ENCODE measurements at regions not wholly inside any gene's neighbourhood (a gene's known extent, or its start where the extent isn't known, plus 50 kb on each side); places are given as distances from the start of the nearest gene placed in this dataset.

GRCh38 chr1:60984062-60984799, 98.1 kb upstream of the NFIA start:
- DNase-seq: peak; percentile 53

GRCh38 chr1:60983701-60984061, 98.7 kb upstream of the NFIA start:
- DNase-seq: no peak

GRCh38 chr1:60982539-60982938, 99.8 kb upstream of the NFIA start:
- no peak for DNase-seq

GRCh38 chr1:60981357-60981756, 101.0 kb upstream of the NFIA start:
- DNase-seq: no peak

DNA sequence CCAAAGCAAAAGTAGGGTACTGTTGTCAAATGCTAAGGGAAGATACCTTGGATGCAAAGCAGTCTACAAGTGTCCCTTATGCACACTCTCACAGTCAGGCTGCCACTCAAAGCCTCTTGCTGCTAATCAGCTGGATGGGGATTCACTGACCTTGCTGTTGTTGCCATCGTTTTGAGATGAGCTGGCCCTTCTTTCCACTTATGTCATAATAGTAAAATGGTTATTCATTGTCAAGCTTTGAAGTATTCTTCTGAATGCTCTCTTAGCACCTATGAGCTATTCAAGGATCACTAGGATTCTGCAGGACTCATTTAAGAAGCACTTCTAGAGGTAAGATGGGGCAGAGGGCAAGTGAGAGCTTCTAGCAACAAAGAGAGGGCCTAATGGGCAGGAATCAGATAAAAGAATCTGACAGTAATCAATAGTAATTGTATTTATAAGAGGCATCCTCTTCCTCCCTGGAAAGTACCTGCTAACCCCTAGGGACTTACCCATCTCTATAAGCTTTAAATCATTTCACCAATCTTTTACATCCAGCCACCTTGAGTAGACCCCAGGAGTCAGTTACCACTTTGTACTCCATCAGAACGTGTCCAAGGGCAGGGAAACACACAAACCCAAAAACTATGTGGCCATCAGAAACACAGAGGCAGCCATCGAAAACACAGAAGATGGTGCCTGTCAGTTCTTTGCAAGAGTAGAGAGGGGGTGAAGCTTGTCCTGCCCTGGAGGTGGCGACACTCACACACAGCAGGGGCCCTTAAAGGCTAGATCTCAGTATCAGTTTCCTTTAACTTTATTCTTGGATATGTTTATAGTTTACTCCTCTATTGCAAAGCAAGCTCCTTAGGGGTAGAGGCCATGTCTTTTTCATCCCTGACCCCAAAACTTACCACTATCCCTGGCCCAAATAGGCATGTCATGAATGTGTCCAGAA, 103.7 kb upstream of the NFIA start:
- peak; percentile 46 for DNase-seq

- no peak for DNase-seq
Measured at GRCh38 chr1:60977661-60978060, 104.7 kb upstream of the NFIA start.

DNA sequence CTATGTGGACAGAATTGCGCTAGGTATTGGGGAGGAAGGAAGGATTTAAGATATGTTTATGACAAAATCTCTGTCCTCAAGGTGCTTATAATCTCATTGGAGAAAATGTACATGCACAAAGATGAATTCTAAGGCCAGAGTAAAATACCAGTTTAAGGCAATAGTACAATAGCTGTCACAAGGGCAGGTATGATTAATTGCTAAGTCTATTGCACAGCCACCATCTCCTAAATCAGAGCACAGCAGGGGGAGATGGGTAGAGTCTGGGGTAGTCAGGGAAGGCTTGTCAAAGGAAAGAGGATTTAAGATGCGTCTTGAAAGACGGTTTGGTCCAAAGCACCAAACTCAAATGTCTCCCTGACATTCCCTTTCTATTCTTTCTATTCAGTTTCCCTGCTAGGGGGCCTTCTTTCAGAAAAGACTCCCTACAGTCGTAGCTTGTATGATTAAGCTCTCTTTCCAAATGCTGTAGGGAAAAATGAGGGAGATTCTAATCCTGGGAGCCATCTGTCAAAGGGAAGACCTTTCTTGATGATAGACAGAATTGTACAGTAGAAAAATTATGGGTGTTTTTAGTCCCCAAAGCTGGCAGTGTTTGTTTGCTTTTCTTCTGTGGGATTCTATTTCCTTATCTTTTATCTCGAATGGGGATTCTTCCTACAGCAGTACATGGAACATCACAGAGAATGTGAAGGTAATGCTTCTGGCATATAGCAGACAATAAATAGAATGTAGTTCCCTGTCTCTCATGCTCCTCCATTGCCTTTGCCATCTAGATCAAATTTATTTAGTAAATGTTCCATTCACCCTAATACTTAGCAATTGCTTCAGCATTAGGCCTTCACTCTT, 107.6 kb upstream of the NFIA start:
- no peak for DNase-seq

- DNase-seq: no peak
Measured at GRCh38 chr1:60973668-60974067, 108.7 kb upstream of the NFIA start.

GRCh38 chr1:60972841-60973364, 109.5 kb upstream of the NFIA start:
- peak; percentile 83 for DNase-seq

DNA sequence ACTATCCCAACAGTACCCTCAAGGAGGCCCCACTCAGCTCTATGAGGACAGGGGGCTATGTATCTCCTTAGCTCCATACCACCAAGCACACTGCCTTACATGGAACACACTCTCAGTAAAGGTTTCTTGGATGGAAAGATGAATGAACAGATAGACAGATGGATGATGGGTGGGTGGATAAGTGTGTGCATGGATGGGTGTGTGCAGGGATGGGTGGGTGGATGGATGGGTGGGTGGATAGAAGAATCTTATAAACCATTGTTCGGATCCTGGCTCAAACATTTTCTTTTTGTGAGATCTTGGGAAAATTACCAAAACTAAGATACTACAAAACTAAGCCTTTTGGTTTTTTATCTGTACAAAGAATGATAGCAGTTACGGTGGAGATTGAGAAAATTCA, 111.0 kb upstream of the NFIA start:
- DNase-seq: no peak

DNA sequence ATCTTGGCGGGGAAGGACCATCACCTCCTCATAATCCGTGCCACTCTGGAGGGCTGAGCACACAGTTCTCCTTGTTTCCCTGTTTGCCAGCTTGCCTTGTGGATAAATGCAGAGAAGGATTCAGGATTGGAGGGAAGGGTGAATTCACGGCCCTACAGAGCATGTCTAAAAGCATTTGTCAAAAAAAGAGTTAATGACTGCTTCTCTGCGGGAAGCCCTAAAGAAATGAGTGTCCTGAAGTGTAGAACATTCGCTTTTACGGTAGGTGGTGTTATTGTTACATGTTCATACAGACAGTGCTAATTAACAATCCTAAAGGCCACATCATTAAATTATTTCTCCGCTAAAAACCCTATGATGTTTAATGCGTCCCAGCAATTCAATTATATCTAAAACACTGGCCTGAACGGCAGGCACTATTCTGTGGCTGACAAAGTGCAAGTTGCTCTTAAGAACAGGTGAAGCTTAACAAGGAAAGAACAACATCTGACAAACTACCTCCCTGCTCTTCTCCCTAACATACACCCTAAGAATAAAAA, 112.3 kb upstream of the NFIA start:
- DNase-seq: peak; percentile 49

GRCh38 chr1:60965280-60965854, 117.0 kb upstream of the NFIA start:
- no peak for DNase-seq

DNA sequence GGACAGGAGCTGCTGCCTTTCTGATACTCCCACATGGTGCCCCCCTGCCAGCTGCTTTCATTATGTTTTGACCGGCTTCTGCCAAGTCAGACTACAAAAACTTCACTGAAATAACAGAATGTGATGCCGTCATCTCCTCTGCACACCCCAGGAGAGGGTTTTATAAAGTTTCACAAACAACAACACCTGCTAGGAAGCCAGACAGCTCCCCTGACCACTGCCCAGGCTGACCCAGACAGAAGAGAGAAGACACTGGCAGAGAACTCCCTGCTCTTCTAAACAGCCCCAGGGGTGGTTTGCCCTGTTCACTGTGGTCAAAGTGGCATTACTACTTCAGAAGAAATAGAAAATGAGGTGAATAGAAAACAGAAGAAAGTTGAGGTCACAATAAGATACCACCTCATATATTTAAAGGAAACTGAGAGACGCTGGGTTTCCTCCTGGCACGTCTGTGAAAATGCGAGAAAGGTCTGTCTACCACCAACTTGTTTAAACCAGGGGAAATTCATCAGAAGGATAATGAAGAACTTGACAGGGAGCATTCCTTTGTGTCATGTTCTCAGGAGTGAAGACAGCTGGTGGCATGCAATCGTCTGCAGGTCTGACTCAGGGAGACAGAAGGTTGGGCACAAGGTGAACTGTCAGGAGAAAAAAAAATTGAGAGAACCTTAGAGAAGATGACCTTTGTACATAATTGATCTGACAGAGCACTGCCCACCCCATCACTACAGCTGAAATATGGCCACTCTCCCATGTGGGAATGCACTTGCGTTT, 119.0 kb upstream of the NFIA start:
- DNase-seq: no peak

DNA sequence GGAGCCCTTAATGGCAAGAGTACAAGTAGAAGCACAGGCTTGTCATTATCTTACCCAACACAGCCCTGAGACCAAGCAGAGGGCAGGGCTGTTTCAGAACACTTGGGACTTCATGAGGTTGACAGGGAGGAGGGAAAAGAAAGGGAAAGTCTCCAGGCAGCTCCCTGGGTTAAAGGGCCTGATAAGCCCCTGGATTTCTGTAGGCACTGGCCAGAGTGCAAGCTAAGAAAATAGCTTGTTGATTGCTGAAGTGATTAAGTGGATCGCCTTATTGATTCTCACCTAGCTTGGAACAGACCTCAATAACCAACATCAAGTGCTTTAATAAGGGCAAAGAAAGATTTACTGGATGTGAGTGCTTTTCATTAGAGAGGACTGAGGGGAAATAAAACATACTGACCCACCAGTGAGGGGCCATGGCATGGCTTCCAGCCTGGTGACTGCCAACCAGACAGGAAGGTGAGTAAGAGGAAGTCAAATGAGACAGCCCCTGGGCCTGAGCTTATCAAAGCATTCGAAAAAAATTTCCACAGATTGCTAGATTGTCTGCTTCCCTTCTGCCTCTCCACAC, 121.4 kb upstream of the NFIA start:
- DNase-seq: peak; percentile 22

DNA sequence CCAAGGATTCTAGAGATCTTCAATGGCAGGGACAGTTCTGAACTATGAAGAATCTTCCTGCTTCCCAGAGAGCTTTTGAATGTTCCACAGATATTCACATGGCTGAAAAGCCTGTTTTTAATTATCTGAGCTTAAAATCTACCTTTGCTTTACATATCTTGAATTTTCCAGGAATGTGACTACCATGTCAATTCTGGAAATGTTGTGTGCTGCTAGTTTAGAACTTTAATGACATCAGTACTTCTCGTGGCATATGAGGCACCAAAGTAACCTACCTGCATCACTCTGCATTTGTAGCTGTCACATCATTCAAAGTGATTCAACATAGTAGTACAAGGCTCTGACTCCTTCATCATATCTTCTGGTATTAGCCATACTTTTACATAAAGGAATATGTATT, 122.7 kb upstream of the NFIA start:
- DNase-seq: no peak

DNA sequence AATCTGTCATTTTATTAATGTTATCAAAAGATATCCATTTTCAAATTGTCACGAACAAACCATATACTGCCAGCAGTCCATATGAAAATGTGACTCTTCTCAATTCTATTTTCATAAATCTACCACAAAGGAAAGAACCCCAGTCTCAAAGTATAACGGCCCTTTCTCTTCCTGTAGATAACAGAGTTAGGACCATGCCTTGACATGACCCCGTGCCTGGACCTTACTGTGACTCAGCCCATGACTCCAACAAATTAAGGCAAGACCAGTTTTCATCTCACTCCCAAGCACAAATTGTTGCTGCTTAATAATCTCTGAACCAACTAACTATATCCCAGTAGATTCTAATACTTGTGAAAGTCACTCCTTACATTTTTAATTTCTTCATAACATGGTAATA, 124.4 kb upstream of the NFIA start:
- DNase-seq: no peak

- no peak for DNase-seq
Measured at GRCh38 chr1:60956520-60956919, 125.8 kb upstream of the NFIA start.

- DNase-seq: no peak
Measured at GRCh38 chr1:60952612-60953111, 129.7 kb upstream of the NFIA start.

DNA sequence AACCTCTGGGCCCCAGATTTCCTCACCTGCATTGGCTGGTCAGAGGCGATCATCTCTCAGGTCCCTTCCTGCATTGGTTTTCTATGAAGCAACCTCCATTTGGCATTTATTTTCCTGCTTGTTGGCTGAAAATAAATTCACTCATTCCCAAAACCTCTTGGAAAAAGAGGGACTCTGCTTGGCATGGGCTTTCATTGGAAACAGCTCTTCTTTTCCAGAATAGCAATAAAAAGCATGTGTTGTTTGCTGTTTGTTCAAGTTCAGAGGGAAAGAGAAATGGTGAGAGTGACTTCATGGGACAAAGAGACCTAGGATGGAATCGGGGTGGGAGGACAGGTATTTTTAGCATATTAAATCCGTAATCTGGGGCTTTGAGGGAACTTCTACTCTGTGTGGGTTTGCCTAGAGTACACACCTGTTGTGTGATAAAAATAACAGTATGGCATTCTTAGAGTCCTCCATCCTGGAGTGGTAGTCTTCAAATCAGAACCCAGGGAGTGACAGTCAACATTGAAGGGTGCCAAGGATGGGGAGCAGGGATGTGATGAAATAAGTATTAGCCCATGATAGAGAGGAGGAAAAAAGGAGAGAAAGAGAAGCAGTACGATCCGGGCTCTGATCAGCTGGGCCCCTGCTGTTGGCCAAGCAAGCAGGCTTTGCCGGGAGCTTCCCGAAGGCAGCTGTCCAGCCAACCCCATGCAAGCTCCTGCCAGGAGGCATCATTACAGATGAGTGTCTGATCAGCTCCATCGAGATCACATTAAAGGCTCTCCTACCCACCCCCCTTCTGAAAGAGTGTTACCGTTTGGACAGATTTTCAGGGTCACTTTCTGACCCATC, 131.9 kb upstream of the NFIA start:
- no peak for DNase-seq

DNA sequence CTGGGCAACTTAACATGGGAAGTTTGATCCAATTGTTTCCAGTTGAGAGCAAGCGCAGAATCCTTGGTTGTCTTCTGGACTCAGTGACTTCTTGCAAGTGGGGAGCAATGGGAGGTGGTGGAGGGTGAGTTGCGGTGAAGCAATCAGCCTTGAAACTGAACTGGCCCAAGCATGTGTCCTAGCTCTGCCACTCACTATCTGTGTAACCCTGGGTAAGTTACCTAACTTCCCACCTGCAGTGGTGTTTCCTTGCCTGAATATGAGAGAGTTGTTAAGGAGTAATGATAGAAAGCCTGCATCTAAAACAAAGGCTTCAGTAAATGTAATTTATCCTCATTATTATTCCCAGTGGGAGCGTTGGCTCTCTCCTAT, 132.5 kb upstream of the NFIA start:
- no peak for DNase-seq
